ENCODE measurements at regions not wholly inside any gene's neighbourhood (a gene's known extent, or its start where the extent isn't known, plus 50 kb on each side); places are given as distances from the start of the nearest gene placed in this dataset.

GRCh38 chr4:180372691-180373090, 1870.5 kb upstream of the TENM3 start:
- H3K27me3 ChIP-seq (ENCODE audit: control insufficient read depth, insufficient read depth, low read length) = no peaks in the 10 kb centered on the region
- no peaks in the 10 kb centered on the region for H3K36me3 ChIP-seq (ENCODE audit: control insufficient read depth in 2 of 3, insufficient read depth in 3 of 3, low read length in 3 of 3)
- H3K4me3 ChIP-seq (ENCODE audit: low read length in 3 of 3) = no peak overlapping the region
- intact Hi-C loops (cut with DNase I) = no loop called here
- FAIRE-seq (no peak), DNase-seq (no peak)
- no peaks in the 10 kb centered on the region for H3K4me1 ChIP-seq (ENCODE audit: control insufficient read depth in 2 of 3, insufficient read depth in 2 of 3, low read depth in 1 of 3, low read length in 3 of 3)
- H3K9me3 ChIP-seq (ENCODE audit: control insufficient read depth in 2 of 3, insufficient read depth in 1 of 3, low read length in 3 of 3) = no peaks in the 10 kb centered on the region
- no peak overlapping the region for H3K27ac ChIP-seq (ENCODE audit: low read depth in 2 of 2, low read length in 2 of 2)
- TF ChIP-seq CTCF (IDR thresholded peaks at IDR 0.05; ENCODE audit: borderline replicate concordance, extremely low read depth, insufficient read depth) = no peak
- no peak overlapping the region for H3K9ac ChIP-seq (ENCODE audit: low read length in 3 of 3)

GRCh38 chr4:180377741-180378140, 1865.5 kb upstream of the TENM3 start:
- no peak for FAIRE-seq
- DNase-seq = no peak
- Histone ChIP-seq H3K36me3 (ENCODE audit: control insufficient read depth in 2 of 3, insufficient read depth in 3 of 3, low read length in 3 of 3) (no peaks in the 10 kb centered on the region), H3K27me3 (ENCODE audit: control insufficient read depth, insufficient read depth, low read length) (no peaks in the 10 kb centered on the region), H3K4me1 (ENCODE audit: control insufficient read depth in 2 of 3, insufficient read depth in 2 of 3, low read depth in 1 of 3, low read length in 3 of 3) (no peaks in the 10 kb centered on the region), H3K9ac (ENCODE audit: low read length in 3 of 3) (no peak overlapping the region), H3K27ac (ENCODE audit: low read depth in 2 of 2, low read length in 2 of 2) (no peak overlapping the region), H3K9me3 (ENCODE audit: control insufficient read depth in 2 of 3, insufficient read depth in 1 of 3, low read length in 3 of 3) (no peaks in the 10 kb centered on the region), H3K4me3 (ENCODE audit: low read length in 3 of 3) (no peak overlapping the region)
- TF ChIP-seq CTCF (IDR thresholded peaks at IDR 0.05; ENCODE audit: borderline replicate concordance, extremely low read depth, insufficient read depth) = no peak
- intact Hi-C loops (cut with DNase I) = no loop called here

GRCh38 chr4:180380733-180381132, 1862.5 kb upstream of the TENM3 start:
- Histone ChIP-seq H3K36me3 (ENCODE audit: control insufficient read depth in 2 of 3, insufficient read depth in 3 of 3, low read length in 3 of 3) (no peaks in the 10 kb centered on the region), H3K9ac (ENCODE audit: low read length in 3 of 3) (no peak overlapping the region), H3K4me1 (ENCODE audit: control insufficient read depth in 2 of 3, insufficient read depth in 2 of 3, low read depth in 1 of 3, low read length in 3 of 3) (no peaks in the 10 kb centered on the region), H3K9me3 (ENCODE audit: control insufficient read depth in 2 of 3, insufficient read depth in 1 of 3, low read length in 3 of 3) (no peaks in the 10 kb centered on the region), H3K27me3 (ENCODE audit: control insufficient read depth, insufficient read depth, low read length) (no peaks in the 10 kb centered on the region), H3K4me3 (ENCODE audit: low read length in 3 of 3) (no peak overlapping the region), H3K27ac (ENCODE audit: low read depth in 2 of 2, low read length in 2 of 2) (no peak overlapping the region)
- FAIRE-seq (no peak), DNase-seq (no peak)
- TF ChIP-seq CTCF (IDR thresholded peaks at IDR 0.05; ENCODE audit: borderline replicate concordance, extremely low read depth, insufficient read depth) = no peak
- intact Hi-C loops (cut with DNase I) = no loop called here

- H3K9me3 ChIP-seq (ENCODE audit: control insufficient read depth in 2 of 3, insufficient read depth in 1 of 3, low read length in 3 of 3) = no peaks in the 10 kb centered on the region
- DNase-seq (no peak), FAIRE-seq (no peak)
- H3K27me3 ChIP-seq (ENCODE audit: control insufficient read depth, insufficient read depth, low read length) = no peaks in the 10 kb centered on the region
- H3K9ac ChIP-seq (ENCODE audit: low read length in 3 of 3) = no peak overlapping the region
- TF ChIP-seq CTCF (IDR thresholded peaks at IDR 0.05; ENCODE audit: borderline replicate concordance, extremely low read depth, insufficient read depth) = no peak
- intact Hi-C loops (cut with DNase I) = no loop called here
- no peaks in the 10 kb centered on the region for H3K4me1 ChIP-seq (ENCODE audit: control insufficient read depth in 2 of 3, insufficient read depth in 2 of 3, low read depth in 1 of 3, low read length in 3 of 3)
- no peak overlapping the region for H3K4me3 ChIP-seq (ENCODE audit: low read length in 3 of 3)
- H3K27ac ChIP-seq (ENCODE audit: low read depth in 2 of 2, low read length in 2 of 2) = no peak overlapping the region
- no peaks in the 10 kb centered on the region for H3K36me3 ChIP-seq (ENCODE audit: control insufficient read depth in 2 of 3, insufficient read depth in 3 of 3, low read length in 3 of 3)
These were observed 1851.6 kb upstream of the TENM3 start for GRCh38 chr4:180391613-180392012.

Measured in kidney (tissue), 13 donors.